ENCODE measurements at regions not wholly inside any gene's neighbourhood (a gene's known extent, or its start where the extent isn't known, plus 50 kb on each side); places are given as distances from the start of the nearest gene placed in this dataset.

DNA sequence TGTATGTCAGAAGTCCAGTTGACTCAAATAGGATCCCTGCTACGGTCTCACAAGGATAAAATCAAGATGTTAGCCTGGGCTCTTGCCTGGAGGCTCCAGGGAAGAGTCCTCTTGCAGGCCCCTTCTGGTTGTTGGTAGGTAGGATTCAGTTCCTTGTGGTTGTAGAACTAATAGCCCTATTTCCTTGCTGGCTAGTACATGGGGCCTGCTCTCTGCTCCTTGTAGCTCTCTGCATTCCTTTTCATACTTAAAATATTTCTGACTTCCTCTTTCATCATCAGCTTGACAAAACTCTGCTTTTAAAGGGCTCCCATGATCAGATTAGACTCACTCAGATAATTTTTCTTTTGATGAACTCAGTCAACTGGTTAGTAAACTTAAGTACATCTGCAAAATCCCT lies 756.7 kb downstream of the GATA3 start:
- no peak overlapping the region for H3K4me3 ChIP-seq (replicated peaks; ENCODE audit: insufficient read depth, low read length)
- no peaks in the 10 kb centered on the region for H3K27me3 ChIP-seq (ENCODE audit: insufficient read depth, poor library complexity, severe bottlenecking)
- TF ChIP-seq, protein P1, sequence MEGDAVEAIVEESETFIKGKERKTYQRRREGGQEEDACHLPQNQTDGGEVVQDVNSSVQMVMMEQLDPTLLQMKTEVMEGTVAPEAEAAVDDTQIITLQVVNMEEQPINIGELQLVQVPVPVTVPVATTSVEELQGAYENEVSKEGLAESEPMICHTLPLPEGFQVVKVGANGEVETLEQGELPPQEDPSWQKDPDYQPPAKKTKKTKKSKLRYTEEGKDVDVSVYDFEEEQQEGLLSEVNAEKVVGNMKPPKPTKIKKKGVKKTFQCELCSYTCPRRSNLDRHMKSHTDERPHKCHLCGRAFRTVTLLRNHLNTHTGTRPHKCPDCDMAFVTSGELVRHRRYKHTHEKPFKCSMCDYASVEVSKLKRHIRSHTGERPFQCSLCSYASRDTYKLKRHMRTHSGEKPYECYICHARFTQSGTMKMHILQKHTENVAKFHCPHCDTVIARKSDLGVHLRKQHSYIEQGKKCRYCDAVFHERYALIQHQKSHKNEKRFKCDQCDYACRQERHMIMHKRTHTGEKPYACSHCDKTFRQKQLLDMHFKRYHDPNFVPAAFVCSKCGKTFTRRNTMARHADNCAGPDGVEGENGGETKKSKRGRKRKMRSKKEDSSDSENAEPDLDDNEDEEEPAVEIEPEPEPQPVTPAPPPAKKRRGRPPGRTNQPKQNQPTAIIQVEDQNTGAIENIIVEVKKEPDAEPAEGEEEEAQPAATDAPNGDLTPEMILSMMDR (IDR thresholded peaks at IDR 0.05; ENCODE audit: insufficient read depth, low read length): no peak
- TF ChIP-seq SPI1 (IDR thresholded peaks at IDR 0.05; ENCODE audit: borderline replicate concordance, low read depth) (no peak), GABPA (IDR thresholded peaks at IDR 0.05; ENCODE audit: low read depth) (no peak), POLR2AphosphoS5 (IDR thresholded peaks at IDR 0.05; ENCODE audit: low read depth) (no peak)
- TF ChIP-seq, protein P2, sequence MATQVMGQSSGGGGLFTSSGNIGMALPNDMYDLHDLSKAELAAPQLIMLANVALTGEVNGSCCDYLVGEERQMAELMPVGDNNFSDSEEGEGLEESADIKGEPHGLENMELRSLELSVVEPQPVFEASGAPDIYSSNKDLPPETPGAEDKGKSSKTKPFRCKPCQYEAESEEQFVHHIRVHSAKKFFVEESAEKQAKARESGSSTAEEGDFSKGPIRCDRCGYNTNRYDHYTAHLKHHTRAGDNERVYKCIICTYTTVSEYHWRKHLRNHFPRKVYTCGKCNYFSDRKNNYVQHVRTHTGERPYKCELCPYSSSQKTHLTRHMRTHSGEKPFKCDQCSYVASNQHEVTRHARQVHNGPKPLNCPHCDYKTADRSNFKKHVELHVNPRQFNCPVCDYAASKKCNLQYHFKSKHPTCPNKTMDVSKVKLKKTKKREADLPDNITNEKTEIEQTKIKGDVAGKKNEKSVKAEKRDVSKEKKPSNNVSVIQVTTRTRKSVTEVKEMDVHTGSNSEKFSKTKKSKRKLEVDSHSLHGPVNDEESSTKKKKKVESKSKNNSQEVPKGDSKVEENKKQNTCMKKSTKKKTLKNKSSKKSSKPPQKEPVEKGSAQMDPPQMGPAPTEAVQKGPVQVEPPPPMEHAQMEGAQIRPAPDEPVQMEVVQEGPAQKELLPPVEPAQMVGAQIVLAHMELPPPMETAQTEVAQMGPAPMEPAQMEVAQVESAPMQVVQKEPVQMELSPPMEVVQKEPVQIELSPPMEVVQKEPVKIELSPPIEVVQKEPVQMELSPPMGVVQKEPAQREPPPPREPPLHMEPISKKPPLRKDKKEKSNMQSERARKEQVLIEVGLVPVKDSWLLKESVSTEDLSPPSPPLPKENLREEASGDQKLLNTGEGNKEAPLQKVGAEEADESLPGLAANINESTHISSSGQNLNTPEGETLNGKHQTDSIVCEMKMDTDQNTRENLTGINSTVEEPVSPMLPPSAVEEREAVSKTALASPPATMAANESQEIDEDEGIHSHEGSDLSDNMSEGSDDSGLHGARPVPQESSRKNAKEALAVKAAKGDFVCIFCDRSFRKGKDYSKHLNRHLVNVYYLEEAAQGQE (IDR thresholded peaks at IDR 0.05; ENCODE audit: insufficient replicate concordance, low read depth): no peak
- no peak for DNase-seq (ENCODE audit: low read depth in 1 of 2, low spot score in 1 of 2)
- H3K27ac ChIP-seq (replicated peaks): no peak overlapping the region

DNA sequence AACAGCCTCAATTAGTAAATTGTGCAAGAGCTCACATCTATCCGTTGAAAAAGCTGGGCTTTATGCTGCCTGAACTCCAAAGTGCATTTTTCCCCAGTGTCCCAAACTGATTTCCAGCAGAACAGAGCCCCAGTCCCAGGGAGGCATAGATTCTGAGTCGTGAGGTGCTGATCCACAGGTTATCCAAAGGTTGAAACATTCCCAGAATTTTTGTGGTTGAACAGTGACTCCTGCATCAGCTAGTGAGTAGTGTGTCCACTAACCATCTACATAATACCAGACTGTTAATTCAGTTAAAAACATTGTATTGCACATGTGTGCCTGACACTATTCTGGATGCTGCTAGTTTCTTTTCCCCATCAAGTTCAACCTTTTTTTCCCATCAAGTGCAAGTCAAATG lies 761.5 kb downstream of the GATA3 start:
- Histone ChIP-seq H3K4me3 (replicated peaks; ENCODE audit: insufficient read depth, low read length) (no peak overlapping the region), H3K27ac (replicated peaks) (no peak overlapping the region), H3K27me3 (ENCODE audit: insufficient read depth, poor library complexity, severe bottlenecking) (no peaks in the 10 kb centered on the region)
- DNase-seq (ENCODE audit: low read depth in 1 of 2, low spot score in 1 of 2): no peak
- TF ChIP-seq, protein P1 (IDR thresholded peaks at IDR 0.05; ENCODE audit: insufficient read depth, low read length): no peak
- TF ChIP-seq, protein P2 (IDR thresholded peaks at IDR 0.05; ENCODE audit: insufficient replicate concordance, low read depth): no peak
- no peak for TF ChIP-seq SPI1 (IDR thresholded peaks at IDR 0.05; ENCODE audit: borderline replicate concordance, low read depth)
- no peak for TF ChIP-seq POLR2AphosphoS5 (IDR thresholded peaks at IDR 0.05; ENCODE audit: low read depth)
- TF ChIP-seq GABPA (IDR thresholded peaks at IDR 0.05; ENCODE audit: low read depth): no peak

DNA sequence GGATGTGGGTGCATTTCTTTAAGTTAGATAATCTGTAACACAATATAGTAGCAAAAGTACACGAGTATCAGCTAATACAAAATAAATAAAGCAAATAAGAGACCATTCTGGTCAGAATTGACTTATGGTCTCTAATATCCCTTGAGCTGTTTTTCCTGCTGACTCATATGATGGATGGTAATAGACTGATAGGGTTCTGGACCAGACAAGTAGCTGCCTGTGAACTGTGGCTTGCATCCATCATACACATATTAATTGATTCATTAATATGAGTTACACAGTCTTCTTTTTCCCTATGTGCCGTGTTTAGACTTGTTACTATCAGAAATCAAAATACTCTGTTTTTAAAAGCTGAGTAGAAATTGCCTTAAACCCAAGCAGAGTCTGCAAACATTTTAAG lies 762.8 kb downstream of the GATA3 start:
- Histone ChIP-seq H3K27ac (replicated peaks) (no peak overlapping the region), H3K4me3 (replicated peaks; ENCODE audit: insufficient read depth, low read length) (no peak overlapping the region), H3K27me3 (ENCODE audit: insufficient read depth, poor library complexity, severe bottlenecking) (no peaks in the 10 kb centered on the region)
- DNase-seq (ENCODE audit: low read depth in 1 of 2, low spot score in 1 of 2): no peak
- TF ChIP-seq POLR2AphosphoS5 (IDR thresholded peaks at IDR 0.05; ENCODE audit: low read depth): no peak
- TF ChIP-seq SPI1 (IDR thresholded peaks at IDR 0.05; ENCODE audit: borderline replicate concordance, low read depth): no peak
- TF ChIP-seq, protein P1 (IDR thresholded peaks at IDR 0.05; ENCODE audit: insufficient read depth, low read length): no peak
- TF ChIP-seq GABPA (IDR thresholded peaks at IDR 0.05; ENCODE audit: low read depth): no peak

- H3K4me3 ChIP-seq (replicated peaks; ENCODE audit: insufficient read depth, low read length): no peak overlapping the region
- H3K27me3 ChIP-seq (ENCODE audit: insufficient read depth, poor library complexity, severe bottlenecking): no peaks in the 10 kb centered on the region
- DNase-seq (ENCODE audit: low read depth in 1 of 2, low spot score in 1 of 2): no peak
- no peak overlapping the region for H3K27ac ChIP-seq (replicated peaks)
- TF ChIP-seq, protein P1 (IDR thresholded peaks at IDR 0.05; ENCODE audit: insufficient read depth, low read length): no peak
- TF ChIP-seq SPI1 (IDR thresholded peaks at IDR 0.05; ENCODE audit: borderline replicate concordance, low read depth) (no peak), GABPA (IDR thresholded peaks at IDR 0.05; ENCODE audit: low read depth) (no peak), POLR2AphosphoS5 (IDR thresholded peaks at IDR 0.05; ENCODE audit: low read depth) (no peak)
- TF ChIP-seq, protein P2 (IDR thresholded peaks at IDR 0.05; ENCODE audit: insufficient replicate concordance, low read depth): no peak
Measured at GRCh38 chr10:8825611-8826010, 771.1 kb downstream of the GATA3 start.

Data from HL-60 (cell line).